ENCODE measurements at regions not wholly inside any gene's neighbourhood (a gene's known extent, or its start where the extent isn't known, plus 50 kb on each side); places are given as distances from the start of the nearest gene placed in this dataset.

GRCh38 chr5:174221436-174221835 is 175.9 kb downstream of the NSG2 start:
- Histone ChIP-seq H3K27me3 (no peaks in the 10 kb centered on the region), H3K4me1 (no peaks in the 10 kb centered on the region), H3K4me3 (no peak overlapping the region), H3K9me3 (peaks cover 0 to 11% of the 10 kb centered on the region in 2 donors), H3K36me3 (no peaks in the 10 kb centered on the region), H3K27ac (no peak overlapping the region)
- no peak for DNase-seq (ENCODE audit: low spot score)
- no peak for TF ChIP-seq CTCF (IDR thresholded peaks at IDR 0.05)

- H3K27me3 ChIP-seq: no peaks in the 10 kb centered on the region
- H3K27ac ChIP-seq: no peak overlapping the region
- no peak for DNase-seq (ENCODE audit: low spot score)
- H3K4me1 ChIP-seq: no peaks in the 10 kb centered on the region
- no peaks in the 10 kb centered on the region for H3K36me3 ChIP-seq
- no peak for TF ChIP-seq CTCF (IDR thresholded peaks at IDR 0.05)
- H3K4me3 ChIP-seq: no peak overlapping the region
- peaks cover 0 to 11% of the 10 kb centered on the region in 2 donors for H3K9me3 ChIP-seq
Observed at GRCh38 chr5:174221946-174222345, 176.4 kb downstream of the NSG2 start.

- Histone ChIP-seq H3K9me3 (peaks cover 0 to 4% of the 10 kb centered on the region in 2 donors), H3K4me1 (no peaks in the 10 kb centered on the region), H3K36me3 (no peaks in the 10 kb centered on the region), H3K4me3 (no peak overlapping the region), H3K27me3 (no peaks in the 10 kb centered on the region), H3K27ac (no peak overlapping the region)
- no peak for DNase-seq (ENCODE audit: low spot score)
- TF ChIP-seq CTCF (IDR thresholded peaks at IDR 0.05): no peak
Observed at GRCh38 chr5:174222891-174223290, 177.4 kb downstream of the NSG2 start.

- no peaks in the 10 kb centered on the region for H3K9me3 ChIP-seq
- H3K36me3 ChIP-seq: no peaks in the 10 kb centered on the region
- H3K4me1 ChIP-seq: no peaks in the 10 kb centered on the region
- no peak overlapping the region for H3K27ac ChIP-seq
- DNase-seq (ENCODE audit: low spot score): no peak
- TF ChIP-seq CTCF (IDR thresholded peaks at IDR 0.05): no peak
- no peaks in the 10 kb centered on the region for H3K27me3 ChIP-seq
- no peak overlapping the region for H3K4me3 ChIP-seq
Observed at GRCh38 chr5:174223355-174223754, 177.8 kb downstream of the NSG2 start.

GRCh38 chr5:174229068-174229467 is 183.6 kb downstream of the NSG2 start:
- H3K27me3 ChIP-seq: no peaks in the 10 kb centered on the region
- no peak overlapping the region for H3K27ac ChIP-seq

More at GRCh38 chr5:174229068-174229467, 183.6 kb downstream of the NSG2 start:
- no peaks in the 10 kb centered on the region for H3K36me3 ChIP-seq
- H3K4me1 ChIP-seq: no peaks in the 10 kb centered on the region
- no peaks in the 10 kb centered on the region for H3K9me3 ChIP-seq
- no peak overlapping the region for H3K4me3 ChIP-seq
- TF ChIP-seq CTCF (IDR thresholded peaks at IDR 0.05): no peak
- no peak for DNase-seq (ENCODE audit: low spot score)
